GM12878 (cell line): ENCODE measurements at regions not wholly inside any gene's neighbourhood (a gene's known extent, or its start where the extent isn't known, plus 50 kb on each side); places are given as distances from the start of the nearest gene placed in this dataset.

Source experiments
- ATAC-seq: fragments of 200-7000 bp; cut with Tn5 transposase; 3 replicates; pipeline ENCODE4 v1.9.1; 2020; ENCODE audit warnings: mild to moderate bottlenecking, moderate library complexity
- BruUV-seq: library from RNA; stranded (reverse); fragments of 400-500 nt; replicated peaks from 2 replicates; lab custom pipeline; 2021; lab: Mats Ljungman, UMichigan
- CTCF ChIA-PET: fragments of 300-600 bp; sonication (Branson Sonifier 250); formaldehyde crosslinking; extraction: SDS; loops from one replicate; lab custom pipeline; 2021; ENCODE audit warnings: inconsistent platforms; lab: Yijun Ruan, JAX
- POLR2A ChIA-PET: fragments of 350-600 bp; formaldehyde crosslinking; extraction: SDS; loops from one replicate; lab custom pipeline; 2021; ENCODE audit warnings: inconsistent platforms; lab: Charles Lee
- RAD21 ChIA-PET: fragments of 300-600 bp; sonication (Branson Sonifier 250); formaldehyde crosslinking; loops from one replicate; lab custom pipeline; 2023; ENCODE audit warnings: antibody characterized with exemption; ENCODE audit not compliant: unreplicated experiment; lab: Charles Lee
- SMC1A ChIA-PET: fragments of 300-600 bp; sonication (Branson Sonifier 250); formaldehyde crosslinking; loops from one replicate; lab custom pipeline; 2023; ENCODE audit not compliant: unreplicated experiment, uncharacterized antibody; lab: Charles Lee
- DNase-seq: peaks from one replicate; pipeline ENCODE4 v3.0.0-alpha.2; 2011; ENCODE audit warnings: low read depth, low spot score
- FAIRE-seq: peaks from 3 replicates; lab custom pipeline; 2011; peaks lifted over from hg19 to GRCh38; lab: Jason Lieb, UNC
- H2AFZ ChIP-seq: 2 replicates; pipeline ENCODE4 v1.6.0; 2011; ENCODE audit warnings: low read depth, low read length, control low read depth; ENCODE audit not compliant: control insufficient read depth
- H3K27ac ChIP-seq: 2 replicates; pipeline ENCODE4 v1.5.1; 2011; ENCODE audit warnings: control low read depth; ENCODE audit not compliant: control insufficient read depth, insufficient read depth
- H3K27me3 ChIP-seq, 2 experiments: replicated peaks in 1 of 2; 2 replicates each; pipeline versions ENCODE4 v1.6.0 to v1.6.1; 2011; ENCODE audit warnings: low read length in 1 of 2; ENCODE audit not compliant: control insufficient read depth in 2 of 2, insufficient read depth in 2 of 2
- H3K36me3 ChIP-seq, 2 experiments: 2 replicates each; pipeline ENCODE4 v1.5.1; 2011; ENCODE audit warnings: low read length in 1 of 2; ENCODE audit not compliant: control insufficient read depth in 2 of 2, insufficient read depth in 2 of 2
- H3K4me1 ChIP-seq: 2 replicates; pipeline ENCODE4 v1.6.1; 2011; ENCODE audit warnings: mild to moderate bottlenecking, low read length, moderate library complexity, mixed read lengths; ENCODE audit not compliant: control insufficient read depth, insufficient read depth
- H3K4me2 ChIP-seq: 2 replicates; pipeline ENCODE4 v1.6.0; 2011; ENCODE audit warnings: control low read depth; ENCODE audit not compliant: control insufficient read depth, insufficient read depth
- H3K4me3 ChIP-seq: fragments of 200-600 bp; sonication (generic); 2 replicates; pipeline ENCODE4 v1.5.1; 2016
- H3K79me2 ChIP-seq: 2 replicates; pipeline ENCODE4 v1.6.0; 2011; ENCODE audit warnings: low read length; ENCODE audit not compliant: control insufficient read depth, insufficient read depth
- H3K9ac ChIP-seq: 2 replicates; pipeline ENCODE4 v1.8.0; 2011; ENCODE audit warnings: low read length, control low read depth, mixed read lengths; ENCODE audit not compliant: control insufficient read depth, insufficient read depth
- H3K9me3 ChIP-seq: replicated peaks from 3 replicates; pipeline ENCODE4 v1.5.1; 2011; ENCODE audit warnings: mild to moderate bottlenecking, low read length; ENCODE audit not compliant: control insufficient read depth, insufficient read depth
- H4K20me1 ChIP-seq: 2 replicates; pipeline ENCODE4 v1.6.0; 2011; ENCODE audit not compliant: control insufficient read depth, insufficient read depth
- BACH1 ChIP-seq: fragments of 450-650 bp; IDR thresholded peaks from 2 replicates; pipeline ENCODE4 v1.6.1; 2017; ENCODE audit warnings: mild to moderate bottlenecking, borderline replicate concordance
- CBX5 ChIP-seq: sonication (generic); IDR thresholded peaks from 2 replicates; pipeline ENCODE4 v1.6.1; 2016; ENCODE audit warnings: low read depth, moderate library complexity, mild to moderate bottlenecking, inconsistent platforms
- FOS ChIP-seq: IDR thresholded peaks from 3 replicates; pipeline ENCODE4 v1.6.1; 2011; ENCODE audit warnings: borderline replicate concordance; ENCODE audit not compliant: insufficient read length; ENCODE audit errors: extremely low read depth
- HDAC2 ChIP-seq: fragments of 200-600 bp; sonication (generic); IDR thresholded peaks from 2 replicates; pipeline ENCODE4 v1.6.1; 2017
- NFYB ChIP-seq: IDR thresholded peaks from 2 replicates; pipeline ENCODE4 v1.6.1; 2011; ENCODE audit warnings: low read depth, mild to moderate bottlenecking, low read length, improper control_type of control experiment, moderate library complexity; ENCODE audit not compliant: insufficient read depth
- NR2C2 ChIP-seq: IDR thresholded peaks from 2 replicates; pipeline ENCODE4 v1.6.1; 2011; ENCODE audit warnings: borderline replicate concordance, low read depth; ENCODE audit not compliant: control insufficient read depth, insufficient read length
- RCOR1 ChIP-seq: conservative IDR thresholded peaks from 2 replicates; pipeline ENCODE4 v1.6.1; 2012; ENCODE audit warnings: low read depth, low read length, improper control_type of control experiment
- SMAD1 ChIP-seq: fragments of 450-650 bp; IDR thresholded peaks from 2 replicates; pipeline ENCODE4 v1.6.1; 2018; ENCODE audit warnings: mild to moderate bottlenecking, low read depth; ENCODE audit not compliant: partially characterized antibody
- ZNF384 ChIP-seq: IDR thresholded peaks from 2 replicates; pipeline ENCODE4 v1.6.1; 2012; ENCODE audit warnings: low read depth, mild to moderate bottlenecking, low read length, improper control_type of control experiment, borderline replicate concordance
- WGBS: methylation state at CpG from one replicate; pipeline ENCODE4 v1.1.6; 2016; ENCODE audit warnings: low lambda C conversion rate; ENCODE audit not compliant: insufficient replicate concordance, insufficient coverage; ENCODE audit errors: missing lambda C conversion rate; 5-methylcytosine and 5-hydroxymethylcytosine counted together
- in situ Hi-C: fragments of 300-500 bp; cut with MboI; formaldehyde crosslinking; loops from 9 replicates; pipeline ENCODE4 v1.14.3; 2018; ENCODE audit warnings: mixed read lengths
- intact Hi-C: fragments of 100-400 bp; cut with micrococcal nuclease; formaldehyde crosslinking; loops from one replicate; pipeline ENCODE4 v1.14.2; 2022; ENCODE audit not compliant: unreplicated experiment
- TF ChIP-seq, protein P1 (sequence below): fragments of 450-650 bp; IDR thresholded peaks from 2 replicates; pipeline ENCODE4 v1.6.1; 2016; ENCODE audit warnings: mild to moderate bottlenecking, moderate library complexity, borderline replicate concordance
- TF ChIP-seq, protein P2 (sequence below): IDR thresholded peaks from 2 replicates; pipeline ENCODE4 v1.6.1; 2012; ENCODE audit warnings: low read depth, low read length, improper control_type of control experiment

DNA sequence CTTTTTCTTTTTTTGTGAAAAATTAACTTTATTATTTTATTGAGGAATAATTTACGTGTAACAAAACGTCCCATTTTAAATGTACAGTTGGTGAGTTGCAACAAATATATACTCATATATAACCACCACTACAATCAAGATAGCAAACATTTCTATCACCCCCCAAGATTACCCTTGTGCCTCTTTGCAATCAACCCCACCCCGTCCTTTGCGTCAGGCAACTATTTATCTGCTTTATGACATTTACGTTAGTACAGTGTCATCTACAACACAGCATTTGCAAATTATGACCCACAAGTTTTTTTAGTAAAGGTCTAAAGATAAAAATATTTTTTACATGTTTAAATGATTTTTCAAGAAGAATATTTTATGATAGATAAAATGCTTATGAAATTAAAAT is 485.6 kb upstream of the SOX9 start:
- H3K4me1 ChIP-seq = no peaks in the 10 kb centered on the region
- SMC1A ChIA-PET = no interaction called here
- H3K27ac ChIP-seq = no peak overlapping the region
- TF ChIP-seq, protein P1, sequence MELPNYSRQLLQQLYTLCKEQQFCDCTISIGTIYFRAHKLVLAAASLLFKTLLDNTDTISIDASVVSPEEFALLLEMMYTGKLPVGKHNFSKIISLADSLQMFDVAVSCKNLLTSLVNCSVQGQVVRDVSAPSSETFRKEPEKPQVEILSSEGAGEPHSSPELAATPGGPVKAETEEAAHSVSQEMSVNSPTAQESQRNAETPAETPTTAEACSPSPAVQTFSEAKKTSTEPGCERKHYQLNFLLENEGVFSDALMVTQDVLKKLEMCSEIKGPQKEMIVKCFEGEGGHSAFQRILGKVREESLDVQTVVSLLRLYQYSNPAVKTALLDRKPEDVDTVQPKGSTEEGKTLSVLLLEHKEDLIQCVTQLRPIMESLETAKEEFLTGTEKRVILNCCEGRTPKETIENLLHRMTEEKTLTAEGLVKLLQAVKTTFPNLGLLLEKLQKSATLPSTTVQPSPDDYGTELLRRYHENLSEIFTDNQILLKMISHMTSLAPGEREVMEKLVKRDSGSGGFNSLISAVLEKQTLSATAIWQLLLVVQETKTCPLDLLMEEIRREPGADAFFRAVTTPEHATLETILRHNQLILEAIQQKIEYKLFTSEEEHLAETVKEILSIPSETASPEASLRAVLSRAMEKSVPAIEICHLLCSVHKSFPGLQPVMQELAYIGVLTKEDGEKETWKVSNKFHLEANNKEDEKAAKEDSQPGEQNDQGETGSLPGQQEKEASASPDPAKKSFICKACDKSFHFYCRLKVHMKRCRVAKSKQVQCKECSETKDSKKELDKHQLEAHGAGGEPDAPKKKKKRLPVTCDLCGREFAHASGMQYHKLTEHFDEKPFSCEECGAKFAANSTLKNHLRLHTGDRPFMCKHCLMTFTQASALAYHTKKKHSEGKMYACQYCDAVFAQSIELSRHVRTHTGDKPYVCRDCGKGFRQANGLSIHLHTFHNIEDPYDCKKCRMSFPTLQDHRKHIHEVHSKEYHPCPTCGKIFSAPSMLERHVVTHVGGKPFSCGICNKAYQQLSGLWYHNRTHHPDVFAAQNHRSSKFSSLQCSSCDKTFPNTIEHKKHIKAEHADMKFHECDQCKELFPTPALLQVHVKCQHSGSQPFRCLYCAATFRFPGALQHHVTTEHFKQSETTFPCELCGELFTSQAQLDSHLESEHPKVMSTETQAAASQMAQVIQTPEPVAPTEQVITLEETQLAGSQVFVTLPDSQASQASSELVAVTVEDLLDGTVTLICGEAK = no peak
- TF ChIP-seq BACH1 (no peak), HDAC2 (no peak), CBX5 (no peak), SMAD1 (no peak), FOS (no peak), NFYB (no peak), RCOR1 (no peak), ZNF384 (no peak), NR2C2 (no peak)
- TF ChIP-seq, protein P2, sequence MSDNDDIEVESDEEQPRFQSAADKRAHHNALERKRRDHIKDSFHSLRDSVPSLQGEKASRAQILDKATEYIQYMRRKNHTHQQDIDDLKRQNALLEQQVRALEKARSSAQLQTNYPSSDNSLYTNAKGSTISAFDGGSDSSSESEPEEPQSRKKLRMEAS = no peak
- WGBS = 69% methylated on average over 5 of the region's 5 CpGs
- CTCF ChIA-PET = interaction anchor here (0.5 to 0.9 kb wide), 2 partner anchors 161 to 490 kb away, joined by 3 read pairs; no protein-coding TSS in a partner anchor
- RAD21 ChIA-PET = no interaction called here
- no peaks in the 10 kb centered on the region for H3K36me3 ChIP-seq
- POLR2A ChIA-PET = no interaction called here
- H3K79me2 ChIP-seq = no peaks in the 10 kb centered on the region
- H3K4me2 ChIP-seq = no peak overlapping the region
- DNase-seq (no peak), ATAC-seq (no peak), FAIRE-seq (no peak)
- in situ Hi-C loops = no loop called here
- no peaks in the 10 kb centered on the region for H4K20me1 ChIP-seq
- no peak overlapping the region for H2AFZ ChIP-seq
- no peak overlapping the region for H3K4me3 ChIP-seq
- intact Hi-C loops = no loop called here
- no peaks in the 10 kb centered on the region for H3K27me3 ChIP-seq
- no TSS peak for BruUV-seq
- H3K9ac ChIP-seq = no peak overlapping the region
- H3K9me3 ChIP-seq = no peaks in the 10 kb centered on the region
